HT1080 (cell line): ENCODE measurements at regions not wholly inside any gene's neighbourhood (a gene's known extent, or its start where the extent isn't known, plus 50 kb on each side); places are given as distances from the start of the nearest gene placed in this dataset.

Experiments used
- DNase-seq: peaks from one replicate; pipeline ENCODE4 v3.0.0-alpha.2; 2015; ENCODE audit warnings: low read depth

DNA sequence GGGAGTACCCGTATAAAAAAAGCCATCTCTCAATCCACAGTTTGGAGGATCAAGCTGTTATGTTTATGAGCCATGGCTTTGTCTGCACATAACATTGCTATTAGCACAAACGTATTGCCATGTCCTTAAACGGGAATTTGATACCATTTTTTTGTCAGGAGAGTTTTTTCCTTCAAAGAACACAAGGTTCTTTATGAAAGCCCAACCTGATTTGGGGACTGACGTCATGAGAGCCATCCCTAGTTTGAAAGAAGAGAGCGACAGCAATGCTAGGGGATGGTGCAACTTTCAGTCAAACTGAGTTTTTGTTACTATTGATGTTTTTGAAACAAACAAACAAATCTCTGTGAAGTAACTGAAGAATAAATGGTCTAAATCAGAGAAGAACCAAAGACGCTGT, 376.6 kb downstream of the EIPR1 start:
- no peak for DNase-seq

DNA sequence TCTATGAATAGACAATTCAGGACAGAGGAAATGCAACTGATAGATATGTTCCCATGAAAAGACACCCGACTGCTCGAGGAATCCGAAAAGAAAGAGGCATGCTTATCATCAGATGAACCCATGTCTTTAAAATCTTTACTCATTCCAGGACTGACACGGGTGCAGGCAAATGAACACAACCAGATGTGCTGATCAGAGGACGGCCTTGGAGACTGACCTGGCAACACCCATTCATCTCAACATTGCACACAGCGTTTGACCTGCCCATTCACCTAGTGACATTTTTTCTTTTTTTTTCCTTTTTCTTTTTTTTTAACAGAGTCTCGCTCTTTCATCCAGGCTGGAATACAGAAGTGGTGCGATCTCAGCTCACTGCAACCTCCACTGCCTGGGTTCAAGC, 377.5 kb downstream of the EIPR1 start:
- no peak for DNase-seq

GRCh38 chr2:2998971-2999370, 378.6 kb downstream of the EIPR1 start:
- DNase-seq: no peak

GRCh38 chr2:2993172-2993692, 384.4 kb downstream of the EIPR1 start:
- no peak for DNase-seq

DNA sequence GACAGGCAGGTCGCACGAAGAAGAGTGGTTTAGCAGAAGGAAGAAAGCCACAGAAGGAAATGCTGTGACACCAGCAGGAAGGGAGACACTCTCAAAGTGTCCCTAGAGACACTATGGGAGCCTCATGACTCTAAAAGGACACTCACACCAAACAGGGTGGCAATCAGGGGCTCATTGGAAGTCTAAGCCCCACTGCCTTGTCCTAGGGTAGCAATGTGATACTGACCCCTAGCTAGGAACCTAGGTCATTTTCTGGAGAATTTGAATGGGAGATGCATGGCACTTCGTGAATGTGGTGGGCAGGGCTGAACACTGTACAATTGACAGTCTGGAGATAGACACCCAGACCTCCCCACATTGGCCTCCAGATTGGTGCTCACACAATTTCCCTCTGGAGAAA, 385.0 kb downstream of the EIPR1 start:
- DNase-seq: no peak

- DNase-seq: no peak
These were observed 392.6 kb downstream of the EIPR1 start for GRCh38 chr2:2985020-2985419.

GRCh38 chr2:2981000-2981399, 396.6 kb downstream of the EIPR1 start:
- no peak for DNase-seq

- no peak for DNase-seq
These were observed 402.6 kb downstream of the EIPR1 start for GRCh38 chr2:2974982-2975381.

GRCh38 chr2:2960441-2961133, 417.0 kb downstream of the EIPR1 start:
- DNase-seq: no peak

DNA sequence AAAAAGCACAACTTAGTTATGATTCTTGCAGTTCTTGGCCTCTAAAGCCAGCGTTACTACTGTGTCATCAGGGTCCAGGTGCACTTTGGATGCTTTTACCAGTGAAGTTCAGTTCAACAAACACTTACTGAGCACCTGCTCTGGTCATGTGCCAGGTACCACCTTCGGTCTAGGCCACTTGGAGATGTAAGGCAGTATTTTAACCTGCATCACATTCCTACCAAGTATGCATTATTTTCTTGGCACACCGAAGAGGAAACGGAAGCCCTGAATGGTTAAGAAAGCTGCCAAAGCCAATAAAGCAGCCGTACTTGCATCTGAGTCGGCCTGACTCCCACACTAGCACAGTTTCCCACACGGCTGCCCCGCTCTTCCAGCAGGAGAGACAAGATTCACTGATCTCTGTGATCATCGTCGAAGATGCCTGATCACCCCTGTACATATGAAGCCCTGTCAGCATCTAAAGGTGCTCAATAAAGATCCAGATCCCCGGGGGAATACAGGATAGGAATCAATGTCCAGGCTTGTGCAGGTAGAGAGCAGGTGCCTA, 427.1 kb downstream of the EIPR1 start:
- no peak for DNase-seq

- DNase-seq: no peak
These were observed 430.2 kb downstream of the EIPR1 start for GRCh38 chr2:2947406-2947805.

GRCh38 chr2:2942906-2943305, 434.7 kb downstream of the EIPR1 start:
- no peak for DNase-seq

GRCh38 chr2:2942225-2942624, 435.4 kb downstream of the EIPR1 start:
- DNase-seq: no peak

GRCh38 chr2:2941205-2941604, 436.4 kb downstream of the EIPR1 start:
- DNase-seq: no peak

GRCh38 chr2:2940702-2941101, 436.9 kb downstream of the EIPR1 start:
- DNase-seq: no peak

DNA sequence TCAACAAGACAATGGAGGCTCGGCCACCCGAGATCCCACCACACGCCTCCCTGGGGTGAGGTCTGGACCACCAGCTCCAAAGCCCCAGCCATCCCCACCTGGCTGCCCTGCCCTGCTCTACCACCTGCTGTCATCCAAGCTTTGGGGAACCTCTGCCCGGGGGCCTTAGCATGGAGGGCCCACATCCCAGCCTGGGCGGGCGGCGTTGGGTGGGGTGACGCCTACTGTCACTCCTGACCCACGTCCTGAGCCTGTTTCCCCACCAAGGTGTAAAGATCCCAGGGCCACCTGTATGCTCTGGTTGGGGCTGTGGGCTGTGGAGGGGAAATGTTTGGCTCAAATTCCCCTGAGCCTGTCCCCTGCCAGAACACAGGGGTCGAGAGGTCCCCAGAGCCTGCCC, 437.6 kb downstream of the EIPR1 start:
- DNase-seq: no peak

- no peak for DNase-seq
These were observed 438.4 kb downstream of the EIPR1 start for GRCh38 chr2:2939078-2939795.

GRCh38 chr2:2938481-2938880, 439.1 kb downstream of the EIPR1 start:
- no peak for DNase-seq

GRCh38 chr2:2935445-2936149, 442.0 kb downstream of the EIPR1 start:
- DNase-seq: no peak

- no peak for DNase-seq
These were observed 444.2 kb downstream of the EIPR1 start for GRCh38 chr2:2933426-2933825.

- DNase-seq: no peak
These were observed 444.8 kb downstream of the EIPR1 start for GRCh38 chr2:2932692-2933305.

DNA sequence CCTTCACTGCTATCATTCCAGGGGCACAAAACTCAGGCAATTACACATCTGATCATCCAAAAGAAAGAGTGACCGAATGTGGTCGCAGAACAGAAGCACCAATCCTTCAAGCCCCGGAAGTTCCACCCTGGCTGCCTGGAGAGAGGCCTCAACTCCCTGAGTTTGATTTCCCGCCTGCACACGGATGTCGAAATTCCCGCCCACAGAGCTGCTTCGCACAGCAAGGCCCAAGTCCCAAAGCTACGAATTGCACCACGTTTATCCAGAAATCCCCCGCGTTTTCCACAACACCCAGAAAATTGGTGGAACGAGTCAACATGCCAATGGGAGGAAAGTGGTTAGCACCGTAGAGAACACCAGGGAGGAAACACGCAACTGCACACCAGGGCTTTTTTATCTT, 445.4 kb downstream of the EIPR1 start:
- no peak for DNase-seq
